Iris pigment epithelial cell (primary cell): ENCODE measurements at regions not wholly inside any gene's neighbourhood (a gene's known extent, or its start where the extent isn't known, plus 50 kb on each side); places are given as distances from the start of the nearest gene placed in this dataset.
"Not testable (repeated sequence)": the region's sequence is repeated elsewhere in the genome, so short reads cannot be mapped to it uniquely, and the experiment has no call there.

Experiments
- DNase-seq: peaks from one replicate; pipeline ENCODE4 v3.0.0-alpha.2; 2011; ENCODE audit warnings: low read depth

GRCh38 chr9:110093871-110094270 is 114.1 kb downstream of the C9orf152 start:
- no peak for DNase-seq

GRCh38 chr9:110095161-110095595 is 112.8 kb downstream of the C9orf152 start:
- DNase-seq, result peak; percentile 85

- peak; percentile 81 for DNase-seq
Observed at GRCh38 chr9:110095776-110096175, 112.2 kb downstream of the C9orf152 start.

GRCh38 chr9:110096674-110097073 is 111.3 kb downstream of the C9orf152 start:
- DNase-seq, result not testable (repeated sequence)

GRCh38 chr9:110099236-110100095 is 108.5 kb downstream of the C9orf152 start:
- DNase-seq, result peak; percentile 78

- no peak for DNase-seq
Observed at GRCh38 chr9:110101531-110102161, 106.3 kb downstream of the C9orf152 start.

GRCh38 chr9:110103257-110103656 is 104.7 kb downstream of the C9orf152 start:
- DNase-seq, result no peak

- peak; percentile 85 for DNase-seq
Observed at GRCh38 chr9:110104261-110104809, 103.6 kb downstream of the C9orf152 start.

- peak; percentile 88 for DNase-seq
Observed at GRCh38 chr9:110105107-110105506, 102.9 kb downstream of the C9orf152 start.

GRCh38 chr9:110106661-110107060 is 101.3 kb downstream of the C9orf152 start:
- DNase-seq, result no peak

- DNase-seq, result no peak
Observed at GRCh38 chr9:110109333-110110092, 98.4 kb downstream of the C9orf152 start.

- DNase-seq, result no peak
Observed at GRCh38 chr9:110110154-110110553, 97.8 kb downstream of the C9orf152 start.

GRCh38 chr9:110111868-110112267 is 96.1 kb downstream of the C9orf152 start:
- DNase-seq, result no peak

- no peak for DNase-seq
Observed at GRCh38 chr9:110112792-110113191, 95.2 kb downstream of the C9orf152 start.

- DNase-seq, result no peak
Observed at GRCh38 chr9:110114086-110114858, 93.7 kb downstream of the C9orf152 start.

- DNase-seq, result no peak
Observed at GRCh38 chr9:110114859-110115201, 93.1 kb downstream of the C9orf152 start.

- peak; percentile 78 for DNase-seq
Observed at GRCh38 chr9:110115341-110115820, 92.6 kb downstream of the C9orf152 start.

- peak; percentile 83 for DNase-seq
Observed at GRCh38 chr9:110115826-110116542, 92.0 kb downstream of the C9orf152 start.

- DNase-seq, result peak; percentile 94
Observed at GRCh38 chr9:110116543-110116885, 91.4 kb downstream of the C9orf152 start.

- DNase-seq, result no peak
Observed at GRCh38 chr9:110121170-110121569, 86.8 kb downstream of the C9orf152 start.
